SJSA1 (cell line): ENCODE measurements at regions not wholly inside any gene's neighbourhood (a gene's known extent, or its start where the extent isn't known, plus 50 kb on each side); places are given as distances from the start of the nearest gene placed in this dataset.

Source experiments
- DNase-seq, 2 experiments: peaks; one replicate each; pipeline ENCODE4 v3.0.0-alpha.2; 2015 to 2020; ENCODE audit warnings: low spot score in 2 of 2, low read depth in 1 of 2
- H3K27ac ChIP-seq: fragments of 250-450 bp; sonication (Bioruptor Pico); 2 replicates; pipeline ENCODE4 v1.5.1; 2020; ENCODE audit warnings: mild to moderate bottlenecking, moderate library complexity
- H3K27me3 ChIP-seq: fragments of 250-450 bp; sonication (Bioruptor Pico); replicated peaks from 2 replicates; pipeline ENCODE4 v1.5.1; 2020; ENCODE audit warnings: mild to moderate bottlenecking, moderate library complexity
- H3K36me3 ChIP-seq: fragments of 250-450 bp; sonication (Bioruptor Pico); 2 replicates; pipeline ENCODE4 v1.5.1; 2020; ENCODE audit warnings: mild to moderate bottlenecking
- H3K4me1 ChIP-seq: fragments of 250-450 bp; sonication (Bioruptor Pico); replicated peaks from 2 replicates; pipeline ENCODE4 v1.6.1; 2021; ENCODE audit warnings: mild to moderate bottlenecking
- H3K4me3 ChIP-seq: fragments of 250-450 bp; sonication (Bioruptor Pico); 2 replicates; pipeline ENCODE4 v1.5.1; 2020; ENCODE audit warnings: mild to moderate bottlenecking
- H3K9me3 ChIP-seq: fragments of 250-450 bp; sonication (Bioruptor Pico); replicated peaks from 2 replicates; pipeline ENCODE4 v1.5.1; 2020; ENCODE audit warnings: mild to moderate bottlenecking

DNA sequence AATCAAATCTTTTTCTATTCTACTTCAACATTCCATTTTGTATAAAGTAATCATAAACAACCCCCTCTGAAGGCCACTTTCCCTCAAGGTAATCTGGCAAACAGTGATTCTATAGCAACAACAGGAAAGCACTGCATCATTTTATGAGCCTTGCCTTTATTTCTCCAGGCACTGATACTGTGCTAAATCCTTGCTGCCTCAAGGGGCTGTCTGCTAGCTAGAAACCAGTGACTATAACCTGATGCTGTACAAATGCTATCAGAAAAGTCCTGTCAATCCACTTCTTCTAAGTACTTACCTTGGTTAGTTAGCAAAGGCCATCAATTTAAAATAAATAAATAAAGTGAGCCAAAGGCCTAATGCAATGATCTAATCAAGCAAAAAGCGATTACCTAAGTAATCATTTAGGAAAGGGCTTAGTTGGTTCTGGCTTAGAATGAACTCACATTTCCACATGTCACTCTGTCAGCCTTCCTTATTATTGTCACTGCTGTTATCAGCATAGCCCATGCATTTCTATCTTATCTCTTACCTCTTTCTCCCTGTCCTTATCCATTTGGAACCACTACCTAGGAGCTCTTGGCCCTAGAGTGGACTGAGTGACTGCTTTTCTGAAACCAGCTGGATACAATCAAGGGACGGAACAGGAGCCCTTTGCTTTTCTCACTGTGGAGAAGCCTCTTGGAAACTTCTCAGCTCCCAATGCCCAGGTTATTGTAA, 246.1 kb upstream of the MEF2C start:
- Histone ChIP-seq H3K27me3 (no peaks in the 10 kb centered on the region), H3K4me3 (no peak overlapping the region), H3K27ac (no peak overlapping the region), H3K36me3 (no peaks in the 10 kb centered on the region), H3K4me1 (no peaks in the 10 kb centered on the region), H3K9me3 (no peaks in the 10 kb centered on the region)
- DNase-seq, result no peak

- H3K27me3 ChIP-seq, result no peaks in the 10 kb centered on the region
- no peaks in the 10 kb centered on the region for H3K4me1 ChIP-seq
- H3K36me3 ChIP-seq, result no peaks in the 10 kb centered on the region
- H3K9me3 ChIP-seq, result no peaks in the 10 kb centered on the region
- no peak overlapping the region for H3K27ac ChIP-seq
- DNase-seq, result no peak
- no peak overlapping the region for H3K4me3 ChIP-seq
Observed at GRCh38 chr5:89128092-89128491, 245.1 kb upstream of the MEF2C start.

GRCh38 chr5:89127191-89127590, 244.2 kb upstream of the MEF2C start:
- Histone ChIP-seq H3K4me3 (no peak overlapping the region), H3K36me3 (no peaks in the 10 kb centered on the region), H3K9me3 (no peaks in the 10 kb centered on the region), H3K27ac (no peak overlapping the region), H3K27me3 (no peaks in the 10 kb centered on the region), H3K4me1 (no peaks in the 10 kb centered on the region)
- DNase-seq, result no peak

DNA sequence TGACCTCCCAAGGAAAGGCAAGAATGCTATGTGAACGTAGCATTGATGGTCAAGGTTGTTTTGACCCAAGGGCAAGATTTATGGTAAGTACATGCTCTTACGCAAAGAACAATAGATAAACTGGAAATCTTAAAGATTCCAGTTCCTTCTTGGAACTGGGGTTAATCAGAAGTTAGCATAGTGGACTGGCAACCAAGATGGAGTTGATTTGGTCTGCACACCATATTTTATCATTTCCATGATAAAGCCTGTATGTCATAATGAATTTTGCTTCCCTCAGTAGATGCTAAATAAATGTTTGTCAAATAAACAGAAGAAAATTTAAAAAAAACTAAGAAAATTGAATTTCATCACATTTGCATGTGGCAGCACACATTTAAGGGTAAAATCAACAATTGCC, 242.4 kb upstream of the MEF2C start:
- Histone ChIP-seq H3K36me3 (no peaks in the 10 kb centered on the region), H3K4me1 (no peaks in the 10 kb centered on the region), H3K4me3 (no peak overlapping the region), H3K27ac (no peak overlapping the region), H3K9me3 (no peaks in the 10 kb centered on the region), H3K27me3 (no peaks in the 10 kb centered on the region)
- DNase-seq, result no peak

GRCh38 chr5:89123581-89123980, 240.6 kb upstream of the MEF2C start:
- H3K9me3 ChIP-seq, result no peaks in the 10 kb centered on the region
- H3K27me3 ChIP-seq, result no peaks in the 10 kb centered on the region
- H3K4me1 ChIP-seq, result no peaks in the 10 kb centered on the region
- DNase-seq, result no peak
- H3K4me3 ChIP-seq, result no peak overlapping the region
- H3K36me3 ChIP-seq, result no peaks in the 10 kb centered on the region
- no peak overlapping the region for H3K27ac ChIP-seq

DNA sequence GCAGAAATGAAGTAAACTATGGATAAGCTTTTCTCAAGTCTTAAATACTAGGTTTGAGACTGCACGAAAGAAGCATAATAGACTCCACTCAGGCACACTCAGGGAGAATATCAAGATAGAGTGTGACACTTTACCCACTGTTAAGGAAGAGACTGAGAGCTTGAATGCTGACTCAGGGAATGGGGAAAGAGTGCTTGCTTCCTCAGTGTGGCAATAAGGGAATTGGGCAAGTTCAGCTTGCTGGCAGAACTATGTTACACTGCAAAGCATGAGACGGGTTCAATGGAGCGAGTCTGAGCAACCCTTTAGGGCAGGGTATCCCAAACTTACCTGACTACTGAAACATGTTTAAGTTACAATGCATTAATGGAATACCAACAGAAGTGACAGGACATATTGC, 237.7 kb upstream of the MEF2C start:
- Histone ChIP-seq H3K4me1 (no peaks in the 10 kb centered on the region), H3K36me3 (no peaks in the 10 kb centered on the region), H3K27me3 (no peaks in the 10 kb centered on the region), H3K9me3 (no peaks in the 10 kb centered on the region), H3K27ac (no peak overlapping the region), H3K4me3 (no peak overlapping the region)
- DNase-seq, result no peak

DNA sequence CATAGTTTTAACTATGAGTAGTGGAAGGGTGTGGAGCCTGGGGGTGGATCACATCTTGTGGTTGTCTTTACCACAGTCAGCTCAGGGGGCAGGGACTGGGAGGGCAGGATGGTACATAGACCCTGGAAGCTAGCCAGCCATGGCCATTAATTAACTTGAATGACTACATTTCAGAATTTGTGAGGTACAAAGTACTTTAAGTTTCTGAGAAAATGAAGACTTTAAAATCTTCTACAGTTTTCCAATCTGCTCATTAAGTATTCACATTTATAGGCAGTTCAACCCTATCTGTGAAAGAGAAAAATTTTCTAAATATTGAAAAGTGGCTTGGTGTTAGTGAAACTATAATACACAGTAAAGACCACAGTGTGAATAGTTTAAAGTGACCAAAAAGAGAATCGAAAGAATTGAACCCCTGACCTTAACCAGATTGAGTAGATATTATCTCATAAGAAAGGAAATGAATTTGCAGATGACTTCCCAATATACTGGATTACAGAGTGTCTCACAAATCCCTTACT, 234.2 kb upstream of the MEF2C start:
- H3K4me1 ChIP-seq, result no peaks in the 10 kb centered on the region
- no peak overlapping the region for H3K4me3 ChIP-seq
- no peaks in the 10 kb centered on the region for H3K9me3 ChIP-seq
- no peaks in the 10 kb centered on the region for H3K27me3 ChIP-seq
- H3K36me3 ChIP-seq, result no peaks in the 10 kb centered on the region
- no peak for DNase-seq
- no peak overlapping the region for H3K27ac ChIP-seq

DNA sequence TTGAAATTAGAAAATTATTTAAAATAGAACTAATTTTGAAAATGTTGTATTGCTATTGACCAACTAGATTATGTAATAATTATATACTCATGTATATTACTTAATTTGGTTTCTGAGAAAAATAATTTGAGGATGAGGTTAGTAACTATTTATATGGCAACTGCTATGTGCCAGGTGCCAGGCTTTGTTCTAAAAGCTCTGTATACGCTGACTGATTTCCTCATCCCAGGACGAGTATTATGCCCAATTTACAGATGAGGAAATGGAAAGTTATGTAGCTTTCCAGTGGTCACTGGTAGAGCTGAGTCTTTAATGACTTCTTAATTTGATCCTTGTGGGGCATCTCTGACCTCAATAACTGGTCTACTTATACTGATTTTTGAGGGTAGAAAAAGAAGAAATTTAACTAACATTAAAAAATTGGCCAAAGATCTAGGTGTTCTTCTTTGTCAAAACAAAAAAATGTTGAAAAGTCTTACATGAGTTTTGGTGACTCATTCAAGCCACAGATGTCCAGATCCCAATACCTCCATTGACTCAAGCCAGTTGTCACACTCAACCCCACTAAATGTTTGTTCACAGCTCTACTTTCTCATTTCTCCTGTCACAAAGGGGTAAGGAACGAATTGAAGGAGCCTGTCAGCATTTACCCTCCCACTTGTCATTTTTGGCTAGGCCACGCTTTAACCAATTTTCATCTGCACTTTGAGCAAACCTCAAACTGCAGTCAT, 228.1 kb upstream of the MEF2C start:
- no peak overlapping the region for H3K4me3 ChIP-seq
- no peak for DNase-seq

GRCh38 chr5:89106480-89106879, 223.5 kb upstream of the MEF2C start:
- no peaks in the 10 kb centered on the region for H3K9me3 ChIP-seq
- no peaks in the 10 kb centered on the region for H3K36me3 ChIP-seq
- H3K27me3 ChIP-seq, result no peaks in the 10 kb centered on the region
- DNase-seq, result no peak
- H3K4me3 ChIP-seq, result no peak overlapping the region
- no peaks in the 10 kb centered on the region for H3K4me1 ChIP-seq
- H3K27ac ChIP-seq, result no peak overlapping the region

More for the DNA sequence above, 228.1 kb upstream of the MEF2C start:
- no peaks in the 10 kb centered on the region for H3K4me1 ChIP-seq
- no peaks in the 10 kb centered on the region for H3K36me3 ChIP-seq
- H3K27ac ChIP-seq, result no peak overlapping the region
- H3K27me3 ChIP-seq, result no peaks in the 10 kb centered on the region
- H3K9me3 ChIP-seq, result no peaks in the 10 kb centered on the region

DNA sequence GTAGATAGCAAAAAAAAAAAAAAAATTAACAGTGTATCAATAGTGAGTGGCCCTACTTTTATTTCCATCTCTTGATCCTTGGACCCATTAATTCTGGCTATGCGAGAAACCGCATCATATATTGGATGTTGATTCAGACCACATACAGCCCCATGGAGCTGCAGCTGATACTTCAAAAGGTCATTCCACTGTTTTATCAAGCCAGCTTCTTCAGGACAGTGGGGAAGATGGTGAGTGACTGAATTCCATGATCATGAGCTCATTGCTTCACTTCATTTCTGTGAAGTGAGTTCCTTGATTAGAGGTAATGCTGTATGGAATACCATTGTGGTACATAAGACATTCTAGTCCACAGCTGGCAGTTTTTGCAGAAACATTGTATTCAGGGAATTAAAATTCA, 222.9 kb upstream of the MEF2C start:
- DNase-seq, result no peak
- Histone ChIP-seq H3K27me3 (no peaks in the 10 kb centered on the region), H3K4me1 (no peaks in the 10 kb centered on the region), H3K9me3 (no peaks in the 10 kb centered on the region), H3K36me3 (no peaks in the 10 kb centered on the region), H3K4me3 (no peak overlapping the region), H3K27ac (no peak overlapping the region)

GRCh38 chr5:89105171-89105695, 222.2 kb upstream of the MEF2C start:
- Histone ChIP-seq H3K4me3 (no peak overlapping the region), H3K27me3 (no peaks in the 10 kb centered on the region), H3K9me3 (no peaks in the 10 kb centered on the region), H3K27ac (no peak overlapping the region), H3K4me1 (no peaks in the 10 kb centered on the region), H3K36me3 (no peaks in the 10 kb centered on the region)
- DNase-seq, result no peak

DNA sequence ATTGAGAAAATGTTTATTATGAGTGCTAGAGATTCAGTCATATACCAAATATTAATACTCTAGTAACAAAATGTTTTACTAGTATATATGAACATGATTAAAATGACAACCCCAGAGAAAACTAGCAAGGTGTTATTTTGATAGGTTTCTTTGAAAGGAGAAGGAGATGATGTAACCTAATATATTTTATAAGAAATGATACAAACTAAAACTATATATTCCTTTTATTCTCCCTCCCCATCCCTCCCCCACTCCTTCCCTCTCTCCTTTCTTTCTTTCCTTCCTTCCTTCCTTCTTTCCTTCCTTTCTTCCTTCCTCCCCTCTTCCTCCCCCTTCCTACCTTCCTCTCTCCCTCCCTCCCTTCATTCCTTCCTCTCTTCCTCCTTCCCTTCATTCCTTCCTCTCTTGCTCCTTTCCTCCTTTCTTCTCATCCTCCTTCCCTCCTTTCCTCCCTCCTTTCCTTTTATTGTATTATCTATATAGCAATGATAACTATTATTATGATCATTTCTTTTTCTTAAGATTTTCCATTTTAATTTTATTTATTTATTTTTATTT, 215.3 kb upstream of the MEF2C start:
- no peak overlapping the region for H3K4me3 ChIP-seq
- no peaks in the 10 kb centered on the region for H3K27me3 ChIP-seq
- no peaks in the 10 kb centered on the region; the same call in 1 of the 2 replicates for H3K4me1 ChIP-seq
- H3K9me3 ChIP-seq, result no peaks in the 10 kb centered on the region
- no peak for DNase-seq
- H3K27ac ChIP-seq, result no peak overlapping the region
- no peaks in the 10 kb centered on the region for H3K36me3 ChIP-seq

GRCh38 chr5:89097103-89097502, 214.1 kb upstream of the MEF2C start:
- Histone ChIP-seq H3K27ac (no peak overlapping the region), H3K4me1 (no peaks in the 10 kb centered on the region; the same call in 1 of the 2 replicates), H3K36me3 (no peaks in the 10 kb centered on the region), H3K27me3 (no peaks in the 10 kb centered on the region), H3K9me3 (no peaks in the 10 kb centered on the region), H3K4me3 (no peak overlapping the region)
- no peak for DNase-seq

DNA sequence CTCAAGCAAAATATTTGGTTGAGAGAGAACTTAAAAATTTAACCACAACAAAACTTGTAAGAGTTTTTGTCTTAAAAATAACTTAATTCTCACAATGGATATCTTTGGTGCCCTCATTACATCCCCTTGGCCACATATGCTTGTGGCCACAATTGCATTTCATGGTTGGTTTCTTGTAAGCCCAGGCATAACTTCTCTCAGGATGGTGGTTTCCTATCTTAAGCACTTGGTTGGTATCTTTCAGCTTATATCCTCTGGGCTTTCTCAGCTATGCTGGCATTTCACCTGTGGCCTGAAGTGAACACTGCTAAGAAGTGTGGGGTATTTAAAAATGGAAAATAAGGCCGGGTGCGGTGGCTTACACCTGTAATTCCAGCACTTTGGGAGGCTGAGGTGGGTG, 212.4 kb upstream of the MEF2C start:
- DNase-seq, result no peak
- no peaks in the 10 kb centered on the region for H3K9me3 ChIP-seq
- no peaks in the 10 kb centered on the region for H3K36me3 ChIP-seq
- H3K4me1 ChIP-seq, result no peaks in the 10 kb centered on the region; the same call in 1 of the 2 replicates
- H3K27me3 ChIP-seq, result no peaks in the 10 kb centered on the region
- no peak overlapping the region for H3K4me3 ChIP-seq
- H3K27ac ChIP-seq, result no peak overlapping the region
